Endodermal cell (in vitro differentiated cells): ENCODE measurements at regions not wholly inside any gene's neighbourhood (a gene's known extent, or its start where the extent isn't known, plus 50 kb on each side); places are given as distances from the start of the nearest gene placed in this dataset.

Experiments used
- DNase-seq: peaks from one replicate; pipeline ENCODE4 v3.0.0-alpha.2; 2017
- H3K27ac ChIP-seq: 2 replicates; pipeline ENCODE4 v1.5.1; 2013; ENCODE audit warnings: mild to moderate bottlenecking, low read depth, low read length, moderate library complexity
- H3K27me3 ChIP-seq: 2 replicates; pipeline ENCODE4 v1.6.1; 2013; ENCODE audit warnings: mild to moderate bottlenecking, low read length, moderate library complexity; ENCODE audit not compliant: insufficient read depth, control insufficient read depth, poor library complexity, severe bottlenecking
- H3K36me3 ChIP-seq: 2 replicates; pipeline ENCODE4 v1.7.0; 2013; ENCODE audit warnings: mild to moderate bottlenecking, low read length, moderate library complexity; ENCODE audit not compliant: control insufficient read depth, insufficient read depth
- H3K4me1 ChIP-seq: one replicate; pipeline ENCODE4 v1.7.0; 2013; ENCODE audit warnings: low read length; ENCODE audit not compliant: control insufficient read depth, insufficient read depth
- H3K4me3 ChIP-seq: 2 replicates; pipeline ENCODE4 v1.5.1; 2013; ENCODE audit warnings: mild to moderate bottlenecking, low read length, moderate library complexity
- H3K9ac ChIP-seq: 2 replicates; pipeline ENCODE4 v1.6.1; 2013; ENCODE audit warnings: mild to moderate bottlenecking, low read length, moderate library complexity; ENCODE audit not compliant: poor library complexity, severe bottlenecking; ENCODE audit errors: extremely low read depth
- H3K9me3 ChIP-seq: 2 replicates; pipeline ENCODE4 v1.6.1; 2013; ENCODE audit warnings: mild to moderate bottlenecking, low read length, moderate library complexity; ENCODE audit not compliant: control insufficient read depth
- H3K27ac Mint-ChIP-seq: 2 replicates; pipeline ENCODE4 v1.8.0; 2020; ENCODE audit warnings: mixed read lengths
- H3K27me3 Mint-ChIP-seq: 2 replicates; pipeline ENCODE4 v1.8.0; 2021; ENCODE audit warnings: mild to moderate bottlenecking, mixed read lengths; ENCODE audit not compliant: insufficient read depth
- H3K36me3 Mint-ChIP-seq: 2 replicates; pipeline ENCODE4 v1.8.0; 2020; ENCODE audit warnings: low read depth, mixed read lengths
- H3K4me1 Mint-ChIP-seq: 2 replicates; pipeline ENCODE4 v1.8.0; 2020; ENCODE audit warnings: mixed read lengths
- H3K4me3 Mint-ChIP-seq: 2 replicates; pipeline ENCODE4 v1.8.0; 2020; ENCODE audit warnings: mild to moderate bottlenecking, moderate library complexity, mixed read lengths
- H3K9me3 Mint-ChIP-seq: 2 replicates; pipeline ENCODE4 v1.8.0; 2020; ENCODE audit warnings: mild to moderate bottlenecking, mixed read lengths
- WGBS, 2 experiments: methylation state at CpG; one replicate each; pipeline versions ENCODE4 v1.1.5 to v1.1.7; 2013; ENCODE audit warnings: missing lambda C conversion rate in 2 of 2, mixed read lengths in 1 of 2; ENCODE audit not compliant: insufficient coverage in 1 of 2, insufficient read length in 1 of 2; 5-methylcytosine and 5-hydroxymethylcytosine counted together
- TF ChIP-seq, protein P1 (sequence below): fragments of 200-600 bp; sonication (generic); conservative IDR thresholded peaks from 2 replicates; pipeline ENCODE4 v1.5.0; 2021; ENCODE audit warnings: antibody characterized with exemption, mild to moderate bottlenecking

DNA sequence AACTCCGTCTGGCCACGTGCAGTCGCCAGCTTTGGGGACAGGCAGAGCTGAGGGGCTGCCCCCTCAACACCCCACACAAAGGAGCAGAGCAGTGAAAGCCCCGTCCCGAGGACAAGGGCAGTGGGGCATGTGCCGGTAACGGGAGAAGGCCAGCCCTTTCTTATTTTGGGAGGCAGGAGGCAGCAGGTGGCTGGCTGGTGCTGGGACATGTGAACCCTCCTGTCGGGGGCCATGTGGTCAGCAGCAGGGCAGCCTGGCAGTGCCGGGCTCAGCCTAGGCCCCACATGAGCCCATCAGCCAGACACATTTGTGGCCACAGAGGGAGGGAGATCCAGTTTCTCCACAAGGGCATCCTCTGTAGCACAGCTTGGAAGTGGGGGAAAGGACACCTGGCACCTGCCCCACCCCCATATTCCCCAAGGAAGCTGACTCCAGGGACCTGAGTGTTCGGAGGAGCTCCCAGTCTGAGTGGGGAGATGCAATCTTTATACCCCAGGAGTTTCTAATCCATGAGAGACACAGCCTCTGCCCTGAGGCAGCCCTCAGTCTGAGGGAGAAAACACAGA is 137.6 kb downstream of the MRPL14 start:
- Mint-ChIP-seq H3K27me3 (peaks cover 2% of the 10 kb centered on the region), H3K27ac (no peak overlapping the region), H3K9me3 (no peaks in the 10 kb centered on the region), H3K4me1 (peaks cover 52% of the 10 kb centered on the region), H3K36me3 (no peaks in the 10 kb centered on the region), H3K4me3 (no peak overlapping the region)
- Histone ChIP-seq H3K36me3 (no peaks in the 10 kb centered on the region), H3K27ac (no peak overlapping the region), H3K4me3 (no peak overlapping the region), H3K4me1 (peaks cover 36% of the 10 kb centered on the region), H3K9ac (no peak overlapping the region), H3K9me3 (no peaks in the 10 kb centered on the region), H3K27me3 (no peaks in the 10 kb centered on the region)
- no peak for DNase-seq
- TF ChIP-seq, protein P1, sequence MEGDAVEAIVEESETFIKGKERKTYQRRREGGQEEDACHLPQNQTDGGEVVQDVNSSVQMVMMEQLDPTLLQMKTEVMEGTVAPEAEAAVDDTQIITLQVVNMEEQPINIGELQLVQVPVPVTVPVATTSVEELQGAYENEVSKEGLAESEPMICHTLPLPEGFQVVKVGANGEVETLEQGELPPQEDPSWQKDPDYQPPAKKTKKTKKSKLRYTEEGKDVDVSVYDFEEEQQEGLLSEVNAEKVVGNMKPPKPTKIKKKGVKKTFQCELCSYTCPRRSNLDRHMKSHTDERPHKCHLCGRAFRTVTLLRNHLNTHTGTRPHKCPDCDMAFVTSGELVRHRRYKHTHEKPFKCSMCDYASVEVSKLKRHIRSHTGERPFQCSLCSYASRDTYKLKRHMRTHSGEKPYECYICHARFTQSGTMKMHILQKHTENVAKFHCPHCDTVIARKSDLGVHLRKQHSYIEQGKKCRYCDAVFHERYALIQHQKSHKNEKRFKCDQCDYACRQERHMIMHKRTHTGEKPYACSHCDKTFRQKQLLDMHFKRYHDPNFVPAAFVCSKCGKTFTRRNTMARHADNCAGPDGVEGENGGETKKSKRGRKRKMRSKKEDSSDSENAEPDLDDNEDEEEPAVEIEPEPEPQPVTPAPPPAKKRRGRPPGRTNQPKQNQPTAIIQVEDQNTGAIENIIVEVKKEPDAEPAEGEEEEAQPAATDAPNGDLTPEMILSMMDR, result no peak
- WGBS, 2 experiments, result 88 to 100% methylated on average over 1 to 10 of the region's 10 CpGs

DNA sequence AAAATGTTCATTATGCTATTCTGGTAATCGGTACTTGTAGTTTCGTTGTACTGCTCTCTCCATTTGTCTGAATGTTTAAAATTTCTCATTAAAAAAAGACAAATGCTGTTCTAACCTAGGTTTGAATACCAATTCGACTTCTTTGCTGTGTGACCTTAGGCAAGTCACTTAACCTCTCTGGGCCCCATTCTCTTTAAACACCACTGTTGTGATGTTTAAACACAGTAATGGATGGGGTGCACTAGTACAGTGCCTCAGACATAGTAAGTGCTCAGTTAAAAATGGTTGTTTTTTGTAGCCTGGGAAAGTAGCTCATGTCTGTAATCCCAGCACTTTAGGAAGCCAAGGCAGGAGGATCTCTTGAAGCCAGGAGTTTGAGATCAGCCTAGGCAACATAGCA is 138.5 kb downstream of the MRPL14 start:
- no peaks in the 10 kb centered on the region for H3K9me3 Mint-ChIP-seq
- peaks cover 55% of the 10 kb centered on the region for H3K4me1 Mint-ChIP-seq
- Histone ChIP-seq H3K4me3 (no peak overlapping the region), H3K4me1 (peaks cover 32% of the 10 kb centered on the region), H3K27ac (no peak overlapping the region), H3K9ac (no peak overlapping the region), H3K9me3 (no peaks in the 10 kb centered on the region), H3K27me3 (no peaks in the 10 kb centered on the region), H3K36me3 (no peaks in the 10 kb centered on the region)
- TF ChIP-seq, protein P1, result no peak
- H3K27ac Mint-ChIP-seq, result no peak overlapping the region
- peaks cover 2% of the 10 kb centered on the region for H3K27me3 Mint-ChIP-seq
- DNase-seq, result no peak
- WGBS, 2 experiments, result 91 to 95% methylated on average over 3 of the region's 3 CpGs
- H3K36me3 Mint-ChIP-seq, result no peaks in the 10 kb centered on the region
- no peak overlapping the region for H3K4me3 Mint-ChIP-seq

DNA sequence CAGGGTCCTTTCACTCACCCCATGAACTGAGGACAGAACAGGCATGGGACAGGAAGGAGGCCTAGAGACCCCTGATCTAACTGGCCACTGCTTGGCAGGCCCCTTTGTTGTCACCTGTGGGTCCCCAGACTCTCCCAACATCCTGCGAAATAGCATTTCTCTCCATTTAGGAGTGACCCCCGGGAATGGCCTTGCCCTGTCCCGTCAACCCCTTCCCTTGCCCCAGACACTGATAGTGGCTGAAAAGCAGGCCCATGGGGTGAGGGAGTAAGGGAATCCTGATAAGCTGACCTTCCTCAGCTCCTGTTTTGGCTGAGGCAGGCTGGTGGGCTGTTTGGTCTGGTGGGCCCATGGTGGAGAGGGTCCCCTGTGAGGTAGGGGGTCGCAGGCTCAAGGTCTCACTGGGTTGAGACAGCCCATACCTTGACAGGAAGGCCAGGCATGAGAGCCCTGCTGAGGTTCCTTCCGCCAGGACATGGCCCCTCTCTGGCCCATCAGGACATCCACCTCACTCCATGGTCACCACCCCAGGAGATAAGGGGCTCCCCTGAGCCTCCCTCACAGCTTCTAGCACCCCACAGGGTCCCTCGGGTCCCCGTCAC is 139.3 kb downstream of the MRPL14 start:
- WGBS, 2 experiments, result 91 to 100% methylated on average over 1 to 7 of the region's 7 CpGs
- Mint-ChIP-seq H3K9me3 (no peaks in the 10 kb centered on the region), H3K27ac (no peak overlapping the region)

More for the DNA sequence above, 139.3 kb downstream of the MRPL14 start:
- Mint-ChIP-seq H3K27me3 (peaks cover 2% of the 10 kb centered on the region), H3K36me3 (no peaks in the 10 kb centered on the region), H3K4me3 (no peak overlapping the region), H3K4me1 (peaks cover 59% of the 10 kb centered on the region)
- Histone ChIP-seq H3K27me3 (no peaks in the 10 kb centered on the region), H3K36me3 (no peaks in the 10 kb centered on the region), H3K4me1 (peaks cover 38% of the 10 kb centered on the region), H3K4me3 (no peak overlapping the region), H3K27ac (no peak overlapping the region), H3K9ac (no peak overlapping the region), H3K9me3 (no peaks in the 10 kb centered on the region)
- DNase-seq, result no peak
- TF ChIP-seq, protein P1, result no peak
